Chondrocyte (in vitro differentiated cells): ENCODE measurements at regions not wholly inside any gene's neighbourhood (a gene's known extent, or its start where the extent isn't known, plus 50 kb on each side); places are given as distances from the start of the nearest gene placed in this dataset.
"Not testable (repeated sequence)": the region's sequence is repeated elsewhere in the genome, so short reads cannot be mapped to it uniquely, and the experiment has no call there.

ENCODE experiments used
- DNase-seq: peaks from one replicate; pipeline ENCODE4 v3.0.0; 2021; ENCODE audit warnings: mixed read lengths, low spot score
- H3K27ac Mint-ChIP-seq: one replicate; pipeline ENCODE4 v1.8.0; 2021; ENCODE audit warnings: mild to moderate bottlenecking, moderate library complexity, mixed read lengths; ENCODE audit not compliant: unreplicated experiment
- H3K27me3 Mint-ChIP-seq: 2 replicates; pipeline ENCODE4 v1.8.0; 2021; ENCODE audit warnings: low read depth, mixed read lengths
- H3K36me3 Mint-ChIP-seq: 2 replicates; pipeline ENCODE4 v1.8.0; 2021; ENCODE audit warnings: low read depth, mixed read lengths
- H3K4me1 Mint-ChIP-seq: 2 replicates; pipeline ENCODE4 v1.8.0; 2021; ENCODE audit warnings: low read depth, mild to moderate bottlenecking, mixed read lengths
- H3K4me3 Mint-ChIP-seq: one replicate; pipeline ENCODE4 v1.8.0; 2021; ENCODE audit warnings: mild to moderate bottlenecking, moderate library complexity, mixed read lengths; ENCODE audit not compliant: unreplicated experiment
- H3K9me3 Mint-ChIP-seq: 2 replicates; pipeline ENCODE4 v1.8.0; 2021; ENCODE audit warnings: low read depth, mixed read lengths
- TF ChIP-seq, protein P1 (sequence below): fragments of 200-600 bp; sonication (generic); IDR thresholded peaks from 2 replicates; pipeline ENCODE4 v1.5.0; 2021; ENCODE audit warnings: antibody characterized with exemption, mild to moderate bottlenecking, moderate library complexity

DNA sequence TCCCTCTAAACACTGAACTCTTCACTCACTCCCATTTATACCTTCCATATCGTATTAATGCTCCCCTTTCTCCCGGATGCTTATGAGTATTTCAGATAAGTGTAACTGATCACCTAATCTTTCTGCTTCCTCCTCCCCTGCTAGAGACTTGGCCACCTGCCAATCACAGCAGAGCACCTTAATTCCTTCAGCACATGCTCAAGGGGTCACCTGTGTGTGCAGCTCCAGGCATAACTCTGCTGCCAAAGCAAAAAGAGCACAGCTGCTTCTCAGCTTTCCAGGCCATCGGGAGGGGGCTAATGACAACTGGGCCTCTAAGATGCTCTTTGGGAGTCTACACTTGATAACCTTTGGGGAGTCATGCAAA lies 106.9 kb upstream of the DYRK2 start:
- TF ChIP-seq, protein P1, sequence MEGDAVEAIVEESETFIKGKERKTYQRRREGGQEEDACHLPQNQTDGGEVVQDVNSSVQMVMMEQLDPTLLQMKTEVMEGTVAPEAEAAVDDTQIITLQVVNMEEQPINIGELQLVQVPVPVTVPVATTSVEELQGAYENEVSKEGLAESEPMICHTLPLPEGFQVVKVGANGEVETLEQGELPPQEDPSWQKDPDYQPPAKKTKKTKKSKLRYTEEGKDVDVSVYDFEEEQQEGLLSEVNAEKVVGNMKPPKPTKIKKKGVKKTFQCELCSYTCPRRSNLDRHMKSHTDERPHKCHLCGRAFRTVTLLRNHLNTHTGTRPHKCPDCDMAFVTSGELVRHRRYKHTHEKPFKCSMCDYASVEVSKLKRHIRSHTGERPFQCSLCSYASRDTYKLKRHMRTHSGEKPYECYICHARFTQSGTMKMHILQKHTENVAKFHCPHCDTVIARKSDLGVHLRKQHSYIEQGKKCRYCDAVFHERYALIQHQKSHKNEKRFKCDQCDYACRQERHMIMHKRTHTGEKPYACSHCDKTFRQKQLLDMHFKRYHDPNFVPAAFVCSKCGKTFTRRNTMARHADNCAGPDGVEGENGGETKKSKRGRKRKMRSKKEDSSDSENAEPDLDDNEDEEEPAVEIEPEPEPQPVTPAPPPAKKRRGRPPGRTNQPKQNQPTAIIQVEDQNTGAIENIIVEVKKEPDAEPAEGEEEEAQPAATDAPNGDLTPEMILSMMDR = no peak
- Mint-ChIP-seq H3K9me3 (no peaks in the 10 kb centered on the region), H3K4me3 (no peak overlapping the region), H3K27me3 (no peaks in the 10 kb centered on the region), H3K36me3 (no peaks in the 10 kb centered on the region), H3K4me1 (peaks cover 29% of the 10 kb centered on the region), H3K27ac (no peak overlapping the region)
- DNase-seq = no peak

DNA sequence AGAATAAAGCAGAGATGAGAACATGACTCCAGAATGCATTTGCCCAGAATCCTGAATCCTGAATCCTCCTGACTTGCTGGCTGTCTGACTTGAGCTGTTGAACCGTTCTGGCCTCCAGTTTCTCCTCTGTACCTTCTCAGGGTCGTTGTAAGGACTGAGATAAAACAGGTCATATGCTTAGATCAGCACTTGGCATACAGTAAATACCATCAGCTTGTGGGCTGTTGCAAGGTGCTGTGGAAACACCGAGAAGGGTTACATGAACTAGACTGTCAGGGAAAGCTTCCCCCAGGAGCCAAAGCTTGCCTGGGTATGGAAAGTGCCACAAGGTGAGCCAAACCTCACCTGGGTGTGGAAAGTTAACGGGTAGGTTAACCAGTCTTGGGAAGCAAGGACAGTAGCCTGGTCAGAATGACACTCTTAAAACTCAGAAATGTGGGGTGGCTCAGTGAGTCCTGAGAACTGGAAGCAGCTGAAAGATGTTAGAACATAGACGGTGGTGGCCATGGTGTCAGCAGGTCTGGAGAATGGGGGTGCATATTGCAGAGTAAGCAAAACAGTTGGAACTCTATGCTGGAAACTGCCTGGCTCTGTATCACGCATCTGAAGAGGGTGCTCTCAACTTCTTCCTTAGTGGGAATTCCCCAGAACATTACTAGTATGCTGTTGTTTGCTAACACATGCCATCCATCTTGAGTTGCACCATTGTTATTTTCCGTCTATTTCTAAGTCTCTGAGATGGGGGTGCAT lies 105.3 kb upstream of the DYRK2 start:
- TF ChIP-seq, protein P1 = no peak
- no peak overlapping the region for H3K4me3 Mint-ChIP-seq
- no peaks in the 10 kb centered on the region for H3K27me3 Mint-ChIP-seq
- H3K4me1 Mint-ChIP-seq = peaks cover 31% of the 10 kb centered on the region
- no peak for DNase-seq
- no peaks in the 10 kb centered on the region for H3K9me3 Mint-ChIP-seq
- H3K27ac Mint-ChIP-seq = no peak overlapping the region
- H3K36me3 Mint-ChIP-seq = no peaks in the 10 kb centered on the region

DNA sequence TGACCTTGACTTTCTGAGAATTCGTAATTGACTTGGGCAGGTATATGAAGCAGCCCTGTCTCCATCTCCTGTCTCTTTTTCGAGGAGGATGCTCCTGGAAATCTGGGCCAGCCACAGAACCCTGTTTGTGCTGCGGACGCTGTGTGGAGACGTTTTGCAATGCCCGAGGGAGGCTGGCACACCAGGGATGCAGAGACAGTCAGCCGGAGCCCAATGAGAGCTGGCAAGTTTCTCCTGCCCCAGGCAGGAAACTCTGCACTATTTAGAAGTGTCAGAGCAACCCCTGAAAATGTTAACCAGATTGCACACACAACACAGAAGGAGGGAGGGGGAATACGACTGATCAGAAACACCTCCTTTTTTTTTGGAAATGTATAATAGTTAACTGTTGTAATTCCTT lies 103.2 kb upstream of the DYRK2 start:
- Mint-ChIP-seq H3K36me3 (no peaks in the 10 kb centered on the region), H3K27ac (no peak overlapping the region), H3K4me3 (no peak overlapping the region), H3K4me1 (peaks cover 20% of the 10 kb centered on the region), H3K9me3 (no peaks in the 10 kb centered on the region), H3K27me3 (no peaks in the 10 kb centered on the region)
- no peak for DNase-seq
- TF ChIP-seq, protein P1 = no peak

DNA sequence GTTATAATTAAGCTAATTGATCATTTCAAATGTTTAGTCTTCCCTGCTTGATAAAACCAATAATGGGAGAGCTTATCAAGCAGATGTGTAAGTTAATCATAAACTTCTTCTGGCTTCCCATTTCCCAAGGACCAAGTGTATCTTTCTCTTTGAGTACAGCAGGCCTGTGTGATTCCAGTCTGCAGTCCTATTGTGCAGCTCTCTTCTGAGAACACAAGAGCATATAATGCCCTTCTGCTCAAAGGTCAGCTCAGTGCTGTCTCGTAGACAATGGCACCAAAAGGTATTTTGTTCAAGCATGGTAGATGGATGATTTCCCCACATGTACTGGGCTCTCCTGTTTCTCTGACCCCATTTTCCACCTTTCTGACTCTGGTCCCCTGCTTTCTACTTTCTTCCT lies 101.8 kb upstream of the DYRK2 start:
- Mint-ChIP-seq H3K4me1 (peaks cover 5% of the 10 kb centered on the region), H3K9me3 (peaks cover 9% of the 10 kb centered on the region), H3K27ac (no peak overlapping the region), H3K27me3 (no peaks in the 10 kb centered on the region), H3K36me3 (no peaks in the 10 kb centered on the region), H3K4me3 (no peak overlapping the region)
- TF ChIP-seq, protein P1 = no peak
- DNase-seq = no peak

DNA sequence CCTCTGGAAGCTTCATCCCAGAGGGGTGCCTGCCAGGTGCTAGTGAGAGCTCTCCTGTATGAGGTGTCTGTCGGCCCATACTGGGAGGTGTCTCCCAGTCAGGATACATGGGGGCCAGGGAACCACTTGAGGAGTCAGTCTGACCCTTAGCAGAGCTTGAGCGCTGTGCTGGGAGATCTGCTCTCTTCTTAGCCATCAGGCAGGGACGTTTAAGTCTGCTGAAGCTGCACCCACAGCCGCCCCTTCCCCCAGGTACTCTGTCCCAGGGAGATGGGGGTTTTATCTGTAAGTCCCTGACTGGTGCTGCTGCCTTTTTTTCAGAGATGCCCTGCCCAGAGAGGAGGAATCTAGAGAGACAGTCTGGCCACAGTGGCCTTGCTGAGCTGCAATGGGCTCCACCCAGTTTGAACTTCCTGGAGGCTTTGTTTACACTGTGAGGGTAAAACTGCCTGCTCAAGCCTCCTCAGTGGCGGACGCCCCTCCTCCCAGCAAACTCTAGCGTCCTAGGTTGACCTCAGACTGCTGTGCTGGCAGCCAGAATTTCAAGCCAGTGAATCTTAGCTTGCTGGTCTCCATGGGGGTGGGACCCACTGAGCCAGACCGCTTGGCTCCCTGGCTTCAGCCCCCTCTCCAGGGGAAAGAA lies 93.3 kb upstream of the DYRK2 start:
- H3K27ac Mint-ChIP-seq, H3K4me1 Mint-ChIP-seq, H3K27me3 Mint-ChIP-seq, DNase-seq, H3K4me3 Mint-ChIP-seq, H3K36me3 Mint-ChIP-seq: not testable (repeated sequence)
- H3K9me3 Mint-ChIP-seq = peaks cover 21% of the 10 kb centered on the region

DNA sequence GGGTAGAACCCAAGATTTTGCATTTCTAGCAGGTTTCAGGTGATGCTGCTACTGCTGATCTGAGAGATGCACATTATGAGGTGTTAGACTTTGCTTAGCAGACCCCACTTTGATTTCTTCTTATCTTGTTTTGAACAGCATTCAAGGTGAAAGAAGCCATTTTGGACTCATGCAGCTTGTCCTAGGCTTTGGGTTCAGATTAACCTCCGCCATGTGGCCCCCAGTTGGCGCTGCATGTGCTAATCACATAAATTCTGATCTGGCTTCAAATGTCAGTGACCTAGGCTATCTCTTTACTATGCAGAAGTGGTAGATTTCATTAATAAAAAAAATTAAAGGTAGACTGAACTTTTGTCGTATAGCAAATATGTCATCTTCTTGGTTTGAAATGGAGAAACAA lies 89.8 kb upstream of the DYRK2 start:
- no peak for DNase-seq
- H3K4me1 Mint-ChIP-seq = peaks cover 5% of the 10 kb centered on the region
- H3K27me3 Mint-ChIP-seq = no peaks in the 10 kb centered on the region
- H3K9me3 Mint-ChIP-seq = peaks cover 37% of the 10 kb centered on the region
- TF ChIP-seq, protein P1 = no peak
- H3K4me3 Mint-ChIP-seq = no peak overlapping the region
- no peak overlapping the region for H3K27ac Mint-ChIP-seq
- H3K36me3 Mint-ChIP-seq = no peaks in the 10 kb centered on the region
